Sigmoid colon (tissue), 6 donors: ENCODE measurements at regions not wholly inside any gene's neighbourhood (a gene's known extent, or its start where the extent isn't known, plus 50 kb on each side); places are given as distances from the start of the nearest gene placed in this dataset.

ENCODE experiments used
- DNase-seq: peaks from one replicate; pipeline ENCODE4 v3.0.0-alpha.2; 2019
- H3K27ac ChIP-seq, 4 donors: fragments of 200-600 bp; sonication (generic); one replicate each; pipeline ENCODE4 v1.5.1; 2016 to 2019; ENCODE audit warnings: mild to moderate bottlenecking in 1 of 4
- H3K27me3 ChIP-seq, 3 donors: fragments of 200-600 bp; sonication (generic); one replicate each; pipeline ENCODE4 v1.5.1; 2019; ENCODE audit warnings: mild to moderate bottlenecking in 1 of 3
- H3K36me3 ChIP-seq, 4 donors: fragments of 200-600 bp; sonication (generic); one replicate each; pipeline ENCODE4 v1.5.1; 2016 to 2019
- H3K4me1 ChIP-seq, 4 donors: fragments of 200-600 bp; sonication (generic); one replicate each; pipeline ENCODE4 v1.5.1; 2017 to 2019
- H3K4me3 ChIP-seq, 4 donors: fragments of 200-600 bp; sonication (generic); one replicate each; pipeline ENCODE4 v1.5.1; 2017 to 2019; ENCODE audit warnings: mild to moderate bottlenecking in 2 of 4, moderate library complexity in 1 of 4
- H3K9me3 ChIP-seq, 4 donors: fragments of 200-600 bp in 3 of 4; sonication (generic) in 3 of 4; one replicate each; pipeline versions ENCODE4 v1.5.1 to v1.6.1; 2013 to 2019
- CTCF ChIP-seq, 4 experiments: fragments of 450-650 bp in 3 of 4; fragments of 200-600 bp in 1 of 4; IDR thresholded peaks; one replicate each; pipeline ENCODE4 v1.5.1; 2016 to 2019; ENCODE audit warnings: antibody characterized with exemption in 4 of 4, mild to moderate bottlenecking in 3 of 4, moderate library complexity in 2 of 4
- EP300 ChIP-seq, 4 donors: sonication (generic); formaldehyde crosslinking; IDR thresholded peaks; one replicate each; pipeline ENCODE4 v1.6.1; 2017; ENCODE audit warnings: antibody characterized with exemption in 4 of 4
- POLR2A ChIP-seq, 2 donors: fragments of 450-650 bp; IDR thresholded peaks; one replicate each; pipeline ENCODE4 v1.6.1; 2016; ENCODE audit warnings: antibody characterized with exemption in 2 of 2, mild to moderate bottlenecking in 2 of 2, moderate library complexity in 2 of 2
- POLR2AphosphoS5 ChIP-seq, 4 donors: sonication (generic); formaldehyde crosslinking; IDR thresholded peaks; one replicate each; pipeline ENCODE4 v1.6.1; 2017; ENCODE audit warnings: antibody characterized with exemption in 4 of 4
- WGBS, 2 donors: extraction: QIAGEN DNeasy Blood & Tissue Kit; methylation state at CpG; one replicate each; pipeline ENCODE4 v1.1.7; 2013; 5-methylcytosine and 5-hydroxymethylcytosine counted together
- intact Hi-C: fragments of 100-400 bp; cut with DNase I; formaldehyde crosslinking; loops from one replicate; pipeline ENCODE4 v1.15.1; 2023
- donor health status: healthy with polysubstance abuse.
- donor health status: healthy.

- TF ChIP-seq CTCF (IDR thresholded peaks at IDR 0.05), result no peak
- TF ChIP-seq EP300 (IDR thresholded peaks at IDR 0.05), result no peak
- TF ChIP-seq POLR2A (IDR thresholded peaks at IDR 0.05), result no peak
- TF ChIP-seq POLR2AphosphoS5 (IDR thresholded peaks at IDR 0.05), result no peak
- Histone ChIP-seq H3K4me3 (no peak overlapping the region), H3K27me3 (no peaks in the 10 kb centered on the region), H3K9me3 (no peaks in the 10 kb centered on the region), H3K27ac (no peak overlapping the region), H3K4me1 (no peaks in the 10 kb centered on the region), H3K36me3 (no peaks in the 10 kb centered on the region)
- WGBS, 2 donors, result 87 to 91% methylated on average over 5 of the region's 5 CpGs
- intact Hi-C loops, result no loop called here
- DNase-seq, result no peak
Observed at GRCh38 chr10:71159892-71160291, 52.5 kb upstream of the UNC5B start.

GRCh38 chr10:71161425-71161824 lies 50.9 kb upstream of the UNC5B start:
- no peaks in the 10 kb centered on the region for H3K27me3 ChIP-seq
- 64 to 71% methylated on average over 4 of the region's 4 CpGs for WGBS, 2 donors
- no peak for TF ChIP-seq POLR2AphosphoS5 (IDR thresholded peaks at IDR 0.05)
- no peak for TF ChIP-seq EP300 (IDR thresholded peaks at IDR 0.05)
- TF ChIP-seq POLR2A (IDR thresholded peaks at IDR 0.05), result no peak
- no peak for TF ChIP-seq CTCF (IDR thresholded peaks at IDR 0.05)
- no peaks in the 10 kb centered on the region for H3K36me3 ChIP-seq
- no peaks in the 10 kb centered on the region for H3K4me1 ChIP-seq
- intact Hi-C loops, result no loop called here
- no peak for DNase-seq
- H3K9me3 ChIP-seq, result no peaks in the 10 kb centered on the region
- no peak overlapping the region for H3K27ac ChIP-seq
- no peak overlapping the region for H3K4me3 ChIP-seq
